Mucosa of descending colon (tissue), 3 donors: ENCODE measurements at regions not wholly inside any gene's neighbourhood (a gene's known extent, or its start where the extent isn't known, plus 50 kb on each side); places are given as distances from the start of the nearest gene placed in this dataset.

ENCODE experiments used
- ATAC-seq: fragments of 200-7000 bp; cut with Tn5 transposase; one replicate; pipeline ENCODE4 v1.9.1; 2020; ENCODE audit warnings: mild to moderate bottlenecking, moderate library complexity
- DNase-seq, 3 donors: peaks; one replicate each; pipeline ENCODE4 v3.0.0-alpha.2; 2020
- H3K36me3 ChIP-seq: fragments of 200-600 bp; one replicate; pipeline ENCODE4 v1.8.0; 2021; ENCODE audit warnings: low read depth, mild to moderate bottlenecking
- H3K4me1 ChIP-seq: fragments of 200-600 bp; one replicate; pipeline ENCODE4 v1.8.0; 2021; ENCODE audit warnings: low read depth, mild to moderate bottlenecking
- H3K4me3 ChIP-seq: fragments of 200-600 bp; one replicate; pipeline ENCODE4 v1.8.0; 2021; ENCODE audit warnings: mild to moderate bottlenecking
- H3K9me3 ChIP-seq: fragments of 200-600 bp; one replicate; pipeline ENCODE4 v1.8.0; 2021; ENCODE audit warnings: mild to moderate bottlenecking
- intact Hi-C, 2 donors: fragments of 100-400 bp; cut with DNase I in 1 of 2; cut with micrococcal nuclease in 1 of 2; formaldehyde crosslinking; loops; one replicate each; pipeline versions ENCODE4 v1.11.0 to v1.11.1; 2022; cut with DNase I, micrococcal nuclease
- TF ChIP-seq, protein P1 (sequence below): fragments of 200-600 bp; IDR thresholded peaks from one replicate; pipeline ENCODE4 v1.8.0; 2022; ENCODE audit warnings: antibody characterized with exemption, mild to moderate bottlenecking
- donor health status: DM: no; HTN: no; CAD: no; lungs with moderate emphysema.
- donor health status: DM: no; HTN: no; CAD: no.
- donor health status: DM: no; HTN: yes; CAD: no.

DNA sequence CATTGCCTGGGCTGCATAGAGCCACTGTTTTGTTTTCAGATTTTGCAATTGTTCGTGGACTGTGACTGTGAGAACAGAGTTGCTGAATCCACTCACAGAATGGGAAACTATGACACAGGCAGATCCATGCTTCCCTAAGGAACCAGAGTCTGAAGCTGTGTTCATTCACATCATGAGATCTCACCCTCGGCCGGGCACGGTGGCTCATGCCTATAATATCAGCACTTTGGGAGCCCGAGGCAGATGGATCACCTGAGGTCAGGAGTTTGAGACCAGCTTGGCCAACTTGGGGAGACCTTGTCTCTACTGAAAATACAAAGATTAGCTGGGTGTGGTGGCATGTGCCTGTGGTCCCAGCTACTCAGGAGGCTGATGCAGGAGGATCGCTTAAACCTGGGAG, 139.2 kb upstream of the SALL4 start:
- intact Hi-C loops, result no loop called here
- no peaks in the 10 kb centered on the region for H3K9me3 ChIP-seq
- H3K4me1 ChIP-seq, result no peaks in the 10 kb centered on the region
- ATAC-seq (no peak), DNase-seq (no peak)
- H3K36me3 ChIP-seq, result no peaks in the 10 kb centered on the region
- H3K4me3 ChIP-seq, result no peak overlapping the region
- TF ChIP-seq, protein P1, sequence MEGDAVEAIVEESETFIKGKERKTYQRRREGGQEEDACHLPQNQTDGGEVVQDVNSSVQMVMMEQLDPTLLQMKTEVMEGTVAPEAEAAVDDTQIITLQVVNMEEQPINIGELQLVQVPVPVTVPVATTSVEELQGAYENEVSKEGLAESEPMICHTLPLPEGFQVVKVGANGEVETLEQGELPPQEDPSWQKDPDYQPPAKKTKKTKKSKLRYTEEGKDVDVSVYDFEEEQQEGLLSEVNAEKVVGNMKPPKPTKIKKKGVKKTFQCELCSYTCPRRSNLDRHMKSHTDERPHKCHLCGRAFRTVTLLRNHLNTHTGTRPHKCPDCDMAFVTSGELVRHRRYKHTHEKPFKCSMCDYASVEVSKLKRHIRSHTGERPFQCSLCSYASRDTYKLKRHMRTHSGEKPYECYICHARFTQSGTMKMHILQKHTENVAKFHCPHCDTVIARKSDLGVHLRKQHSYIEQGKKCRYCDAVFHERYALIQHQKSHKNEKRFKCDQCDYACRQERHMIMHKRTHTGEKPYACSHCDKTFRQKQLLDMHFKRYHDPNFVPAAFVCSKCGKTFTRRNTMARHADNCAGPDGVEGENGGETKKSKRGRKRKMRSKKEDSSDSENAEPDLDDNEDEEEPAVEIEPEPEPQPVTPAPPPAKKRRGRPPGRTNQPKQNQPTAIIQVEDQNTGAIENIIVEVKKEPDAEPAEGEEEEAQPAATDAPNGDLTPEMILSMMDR, result no peak

DNA sequence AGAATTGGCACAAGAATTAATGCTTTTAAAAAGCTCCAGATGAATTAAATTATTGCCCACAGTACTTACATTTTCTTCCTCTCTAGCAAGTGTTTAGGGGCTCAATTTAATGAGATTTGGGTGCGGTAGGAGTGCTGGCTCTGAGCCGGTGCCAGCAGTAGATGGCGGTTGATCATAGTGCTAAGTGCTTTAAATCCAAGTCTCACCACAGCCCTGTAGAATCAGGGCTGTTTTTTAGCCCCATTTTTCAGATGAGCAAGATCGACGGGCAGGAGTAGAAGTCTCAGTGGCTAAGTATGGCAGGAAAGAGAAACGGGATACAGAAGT, 136.9 kb upstream of the SALL4 start:
- no peak for ATAC-seq
- no peaks in the 10 kb centered on the region for H3K9me3 ChIP-seq

DNA sequence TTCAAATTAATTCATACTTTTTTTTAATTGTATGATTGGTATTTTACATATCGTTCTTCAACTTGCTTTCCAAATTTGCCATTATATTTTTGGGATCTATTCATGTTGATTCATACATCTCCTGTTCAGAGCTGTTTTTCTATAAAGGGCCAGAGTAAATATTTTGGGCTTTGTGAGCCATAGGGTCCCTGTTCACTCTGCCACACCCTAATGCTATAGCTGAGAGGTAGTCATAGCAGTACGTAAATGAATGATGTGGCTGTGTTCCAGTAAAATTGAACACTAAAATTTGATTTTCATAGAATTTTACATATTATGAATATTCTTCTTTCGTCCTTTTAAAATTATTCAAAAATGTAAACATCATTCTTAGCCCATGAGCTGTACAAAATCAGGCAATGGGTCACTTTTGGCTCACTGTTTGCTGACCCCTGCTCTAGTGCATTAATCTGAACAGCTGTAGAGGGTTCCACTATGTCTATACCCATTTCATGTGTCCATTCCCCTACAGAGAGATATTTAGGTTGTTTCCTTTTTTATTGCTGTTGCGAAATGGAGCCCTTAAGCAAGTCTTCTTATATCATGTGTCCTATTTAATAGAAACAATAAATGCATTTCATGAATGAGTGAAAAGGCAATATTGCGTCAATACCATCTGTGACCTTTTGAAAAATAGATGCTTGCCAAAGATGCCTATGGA, 136.4 kb upstream of the SALL4 start:
- no peak overlapping the region for H3K4me3 ChIP-seq
- no peaks in the 10 kb centered on the region for H3K9me3 ChIP-seq
- ATAC-seq (no peak), DNase-seq (no peak)
- H3K36me3 ChIP-seq, result no peaks in the 10 kb centered on the region
- TF ChIP-seq, protein P1, result no peak
- H3K4me1 ChIP-seq, result no peaks in the 10 kb centered on the region
- intact Hi-C loops, result no loop called here

More for the DNA sequence above, 136.9 kb upstream of the SALL4 start:
- H3K36me3 ChIP-seq, result no peaks in the 10 kb centered on the region
- intact Hi-C loops, result no loop called here
- TF ChIP-seq, protein P1, result no peak
- no peak for DNase-seq
- no peak overlapping the region for H3K4me3 ChIP-seq
- no peaks in the 10 kb centered on the region for H3K4me1 ChIP-seq

DNA sequence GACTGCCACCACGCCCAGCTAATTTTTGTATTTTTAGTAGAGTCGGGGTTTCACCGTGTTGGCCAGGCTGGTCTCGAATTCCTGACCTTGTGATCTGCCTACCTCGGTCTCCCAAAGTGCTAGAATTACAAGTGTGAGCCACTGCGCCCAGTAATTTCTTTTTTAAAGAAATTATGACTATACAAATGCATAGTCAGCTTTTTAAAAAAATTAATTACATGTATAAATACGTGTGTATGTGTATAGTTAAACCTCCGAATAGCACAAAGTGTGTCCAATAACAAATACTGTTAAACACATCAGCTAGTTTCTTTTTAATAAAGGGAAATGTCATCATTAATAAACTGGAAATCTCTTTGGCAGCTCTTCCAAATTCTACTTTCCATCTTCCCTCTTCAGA, 135.5 kb upstream of the SALL4 start:
- H3K4me1 ChIP-seq, result no peaks in the 10 kb centered on the region
- no peak overlapping the region for H3K4me3 ChIP-seq
- TF ChIP-seq, protein P1, result no peak
- no peak for DNase-seq
- ATAC-seq, result no peak
- intact Hi-C loops, result no loop called here
- H3K36me3 ChIP-seq, result no peaks in the 10 kb centered on the region
- H3K9me3 ChIP-seq, result no peaks in the 10 kb centered on the region

DNA sequence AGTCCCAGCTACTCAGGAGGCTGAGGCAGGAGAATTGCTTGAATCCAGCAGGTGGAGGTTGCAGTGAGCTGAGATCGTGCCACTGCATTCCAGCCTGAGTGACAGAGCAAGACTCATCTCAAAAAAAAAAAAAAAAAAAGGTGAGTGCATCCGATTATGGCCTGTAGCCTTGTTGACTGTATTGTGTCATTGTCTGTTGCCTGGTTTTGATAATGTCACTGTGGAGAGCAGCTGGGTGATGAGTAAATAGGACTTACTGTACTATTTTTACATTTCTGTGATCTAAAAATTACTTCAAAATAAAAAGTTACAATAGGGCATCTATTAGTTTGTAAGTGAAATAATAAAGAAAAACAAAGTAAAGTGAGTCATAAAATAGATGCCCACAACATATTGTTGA, 134.1 kb upstream of the SALL4 start:
- Histone ChIP-seq H3K36me3 (no peaks in the 10 kb centered on the region), H3K4me1 (no peaks in the 10 kb centered on the region), H3K9me3 (no peaks in the 10 kb centered on the region), H3K4me3 (no peak overlapping the region)
- intact Hi-C loops, result no loop called here
- TF ChIP-seq, protein P1, result no peak
- DNase-seq, result no peak
- no peak for ATAC-seq

DNA sequence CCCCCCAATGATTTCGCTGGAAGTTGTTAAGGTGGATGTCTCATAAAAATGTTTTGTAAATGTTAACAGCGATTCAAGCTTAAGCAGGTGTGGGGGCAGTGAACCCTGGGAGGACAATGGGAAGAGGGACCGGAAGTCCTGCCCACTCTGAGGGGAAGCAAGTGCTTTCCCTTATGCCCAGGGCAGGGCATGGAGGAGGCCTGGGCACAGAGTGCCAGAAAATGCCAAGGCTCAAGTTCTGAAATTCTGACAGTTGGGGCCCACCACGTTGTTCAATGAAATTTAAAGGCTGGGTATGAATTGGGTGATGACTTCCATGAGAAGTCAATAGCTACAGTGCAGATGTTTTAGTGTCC, 132.7 kb upstream of the SALL4 start:
- H3K36me3 ChIP-seq, result no peaks in the 10 kb centered on the region
- TF ChIP-seq, protein P1, result no peak
- DNase-seq (no peak), ATAC-seq (no peak)
- H3K9me3 ChIP-seq, result no peaks in the 10 kb centered on the region
- H3K4me3 ChIP-seq, result no peak overlapping the region
- intact Hi-C loops, result no loop called here
- no peaks in the 10 kb centered on the region for H3K4me1 ChIP-seq
